ENCODE measurements at regions not wholly inside any gene's neighbourhood (a gene's known extent, or its start where the extent isn't known, plus 50 kb on each side); places are given as distances from the start of the nearest gene placed in this dataset.

- WGBS: 60% methylated on average over 7 of the region's 9 CpGs
- Histone ChIP-seq H3K4me3 (no peak overlapping the region), H3K27ac (replicated peaks in 1 of 4) (no peak overlapping the region), H3K36me3 (peaks cover 0 to 28% (median 13%) of the 10 kb centered on the region in 4 donors), H3K4me1 (peaks cover 35 to 48% (median 35%) of the 10 kb centered on the region in 4 donors), H3K9me3 (no peaks in the 10 kb centered on the region), H3K27me3 (peaks cover 0 to 45% (median 0%) of the 10 kb centered on the region in 4 donors)
- DNase-seq (ENCODE audit: extremely low spot score): no peak
- intact Hi-C loops (cut with DNase I): no loop called here
- TF ChIP-seq EP300 (IDR thresholded peaks at IDR 0.05) (no peak), POLR2AphosphoS5 (IDR thresholded peaks at IDR 0.05) (no peak)
Measured at GRCh38 chr14:95463171-95463901, 53.1 kb downstream of the SYNE3 start.

GRCh38 chr14:95462491-95462890 lies 54.0 kb downstream of the SYNE3 start:
- Histone ChIP-seq H3K4me3 (no peak overlapping the region), H3K27ac (replicated peaks in 1 of 4) (no peak overlapping the region), H3K4me1 (peaks cover 33 to 50% (median 37%) of the 10 kb centered on the region in 4 donors), H3K9me3 (no peaks in the 10 kb centered on the region), H3K36me3 (peaks cover 0 to 25% (median 13%) of the 10 kb centered on the region in 4 donors), H3K27me3 (peaks cover 0 to 52% (median under 1%) of the 10 kb centered on the region in 4 donors)
- intact Hi-C loops (cut with DNase I): no loop called here
- WGBS: 95% methylated on average over 10 of the region's 10 CpGs
- DNase-seq (ENCODE audit: extremely low spot score): no peak
- TF ChIP-seq EP300 (IDR thresholded peaks at IDR 0.05) (no peak), POLR2AphosphoS5 (IDR thresholded peaks at IDR 0.05) (no peak), CTCF (IDR thresholded peaks at IDR 0.05) (no peak), POLR2A (IDR thresholded peaks at IDR 0.05; ENCODE audit: low read depth) (no peak)

GRCh38 chr14:95460647-95461478 lies 55.6 kb downstream of the SYNE3 start:
- intact Hi-C loops (cut with DNase I): no loop called here
- no peak for TF ChIP-seq CTCF (IDR thresholded peaks at IDR 0.05)
- TF ChIP-seq POLR2A (IDR thresholded peaks at IDR 0.05; ENCODE audit: low read depth): no peak
- peak; percentile 67 to 72 for TF ChIP-seq POLR2AphosphoS5 (IDR thresholded peaks at IDR 0.05)
- peak; percentile 38 for TF ChIP-seq EP300 (IDR thresholded peaks at IDR 0.05)
- peak overlapping the region in 2 of 4 donors; percentile 12 to 62 for H3K27ac ChIP-seq (replicated peaks in 1 of 4)
- peaks cover 0 to 60% (median 5%) of the 10 kb centered on the region in 4 donors for H3K27me3 ChIP-seq
- peaks cover 32 to 55% (median 44%) of the 10 kb centered on the region in 4 donors for H3K4me1 ChIP-seq
- WGBS: 43% methylated on average over 28 of the region's 29 CpGs
- H3K9me3 ChIP-seq: no peaks in the 10 kb centered on the region
- peak overlapping the region in 2 of 4 donors; percentile 2 to 9 for H3K4me3 ChIP-seq
- peak; percentile 92 for DNase-seq (ENCODE audit: extremely low spot score)
- peaks cover 0 to 20% (median 8%) of the 10 kb centered on the region in 4 donors for H3K36me3 ChIP-seq

GRCh38 chr14:95458906-95459305 lies 57.5 kb downstream of the SYNE3 start:
- no peak overlapping the region for H3K4me3 ChIP-seq
- peaks cover 0 to 30% (median 15%) of the 10 kb centered on the region in 4 donors for H3K36me3 ChIP-seq
- no peak overlapping the region for H3K27ac ChIP-seq (replicated peaks in 1 of 4)
- H3K4me1 ChIP-seq: peaks cover 29 to 56% (median 47%) of the 10 kb centered on the region in 4 donors
- TF ChIP-seq EP300 (IDR thresholded peaks at IDR 0.05): no peak
- no peak for TF ChIP-seq CTCF (IDR thresholded peaks at IDR 0.05)
- no peak for TF ChIP-seq POLR2AphosphoS5 (IDR thresholded peaks at IDR 0.05)
- TF ChIP-seq POLR2A (IDR thresholded peaks at IDR 0.05; ENCODE audit: low read depth): no peak
- WGBS: 87% methylated on average over 3 of the region's 3 CpGs
- peaks cover 0 to 61% (median 5%) of the 10 kb centered on the region in 4 donors for H3K27me3 ChIP-seq
- no peak for DNase-seq (ENCODE audit: extremely low spot score)
- intact Hi-C loops (cut with DNase I): no loop called here
- no peaks in the 10 kb centered on the region for H3K9me3 ChIP-seq

- peaks cover 0 to 61% (median 5%) of the 10 kb centered on the region in 4 donors for H3K27me3 ChIP-seq
- H3K9me3 ChIP-seq: no peaks in the 10 kb centered on the region
- DNase-seq (ENCODE audit: extremely low spot score): no peak
- WGBS: 95% methylated on average over 3 of the region's 4 CpGs
- peaks cover 24 to 51% (median 43%) of the 10 kb centered on the region in 4 donors for H3K4me1 ChIP-seq
- TF ChIP-seq POLR2AphosphoS5 (IDR thresholded peaks at IDR 0.05) (no peak), POLR2A (IDR thresholded peaks at IDR 0.05; ENCODE audit: low read depth) (no peak), CTCF (IDR thresholded peaks at IDR 0.05) (no peak), EP300 (IDR thresholded peaks at IDR 0.05) (no peak)
- intact Hi-C loops (cut with DNase I): no loop called here
- no peak overlapping the region for H3K27ac ChIP-seq (replicated peaks in 1 of 4)
- H3K4me3 ChIP-seq: no peak overlapping the region
- H3K36me3 ChIP-seq: peaks cover 0 to 34% (median 18%) of the 10 kb centered on the region in 4 donors
Measured at GRCh38 chr14:95458459-95458858, 58.0 kb downstream of the SYNE3 start.
